ENCODE measurements at regions not wholly inside any gene's neighbourhood (a gene's known extent, or its start where the extent isn't known, plus 50 kb on each side); places are given as distances from the start of the nearest gene placed in this dataset.

DNA sequence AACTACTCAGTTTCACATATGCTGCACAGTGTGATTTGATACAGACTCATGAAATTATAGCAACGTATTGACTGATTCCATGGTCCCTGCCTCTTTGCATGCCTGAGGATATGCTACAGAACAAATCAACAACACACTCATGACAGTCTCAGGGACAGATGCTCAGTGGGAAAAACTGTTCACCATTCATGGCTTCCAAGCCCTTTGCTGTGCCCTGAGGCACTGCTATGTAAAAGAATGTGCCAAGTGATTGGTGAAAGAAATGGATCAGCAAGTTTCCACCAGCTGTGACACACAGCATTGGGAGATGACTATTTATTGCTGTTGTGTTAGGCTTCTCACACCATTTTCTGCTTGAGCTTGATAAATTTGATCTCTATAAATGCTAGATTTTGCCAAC lies 825.6 kb upstream of the INTU start:
- TF ChIP-seq, protein P1, sequence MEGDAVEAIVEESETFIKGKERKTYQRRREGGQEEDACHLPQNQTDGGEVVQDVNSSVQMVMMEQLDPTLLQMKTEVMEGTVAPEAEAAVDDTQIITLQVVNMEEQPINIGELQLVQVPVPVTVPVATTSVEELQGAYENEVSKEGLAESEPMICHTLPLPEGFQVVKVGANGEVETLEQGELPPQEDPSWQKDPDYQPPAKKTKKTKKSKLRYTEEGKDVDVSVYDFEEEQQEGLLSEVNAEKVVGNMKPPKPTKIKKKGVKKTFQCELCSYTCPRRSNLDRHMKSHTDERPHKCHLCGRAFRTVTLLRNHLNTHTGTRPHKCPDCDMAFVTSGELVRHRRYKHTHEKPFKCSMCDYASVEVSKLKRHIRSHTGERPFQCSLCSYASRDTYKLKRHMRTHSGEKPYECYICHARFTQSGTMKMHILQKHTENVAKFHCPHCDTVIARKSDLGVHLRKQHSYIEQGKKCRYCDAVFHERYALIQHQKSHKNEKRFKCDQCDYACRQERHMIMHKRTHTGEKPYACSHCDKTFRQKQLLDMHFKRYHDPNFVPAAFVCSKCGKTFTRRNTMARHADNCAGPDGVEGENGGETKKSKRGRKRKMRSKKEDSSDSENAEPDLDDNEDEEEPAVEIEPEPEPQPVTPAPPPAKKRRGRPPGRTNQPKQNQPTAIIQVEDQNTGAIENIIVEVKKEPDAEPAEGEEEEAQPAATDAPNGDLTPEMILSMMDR (IDR thresholded peaks at IDR 0.05) = no peak
- no peak for TF ChIP-seq POLR2A (IDR thresholded peaks at IDR 0.05)

All from Peyer's patch (tissue), 4 donors.